ENCODE measurements at regions not wholly inside any gene's neighbourhood (a gene's known extent, or its start where the extent isn't known, plus 50 kb on each side); places are given as distances from the start of the nearest gene placed in this dataset.

DNA sequence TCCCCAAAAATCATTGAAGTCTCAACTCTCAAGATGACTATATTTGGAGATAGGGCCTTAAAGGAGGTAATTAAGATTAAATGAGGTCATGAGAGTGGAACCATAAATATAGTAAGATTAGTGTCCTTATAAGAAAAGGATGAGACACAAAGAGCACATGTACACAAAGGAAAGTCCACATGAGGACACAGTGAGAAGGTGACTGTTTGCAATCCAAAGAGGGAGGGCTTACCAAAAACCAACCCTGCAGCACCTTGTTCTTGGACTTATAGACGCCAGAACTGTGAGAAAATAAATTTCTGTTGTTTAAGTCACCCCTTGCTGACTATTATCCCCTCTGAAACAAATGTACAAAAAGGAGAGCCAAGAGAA, 150.4 kb upstream of the SMLR1 start:
- Histone ChIP-seq H3K36me3 (ENCODE audit: insufficient read depth, low read length) (no peaks in the 10 kb centered on the region), H3K27me3 (ENCODE audit: insufficient read depth, low read length, poor library complexity) (no peaks in the 10 kb centered on the region), H3K4me2 (ENCODE audit: insufficient read depth, low read length) (no peak overlapping the region), H3K9ac (ENCODE audit: low read depth, low read length) (no peak overlapping the region), H3K9me3 (ENCODE audit: insufficient read depth, low read length, severe bottlenecking) (peaks cover 8% of the 10 kb centered on the region), H3K27ac (ENCODE audit: low read length) (no peak overlapping the region), H3K79me2 (ENCODE audit: insufficient read depth, low read length) (no peaks in the 10 kb centered on the region), H2AFZ (ENCODE audit: low read depth, low read length) (no peak overlapping the region), H4K20me1 (ENCODE audit: insufficient read depth, low read length) (no peaks in the 10 kb centered on the region), H3K4me3 (ENCODE audit: low read depth in 1 of 2, low read length in 2 of 2) (no peak overlapping the region), H3K4me1 (ENCODE audit: insufficient read depth, low read length) (no peaks in the 10 kb centered on the region)
- ATAC-seq (ENCODE audit: insufficient read depth, low read depth) (no peak), DNase-seq (no peak)
- no peak for TF ChIP-seq EZH2 (IDR thresholded peaks at IDR 0.05; ENCODE audit: borderline replicate concordance, low read depth, low read length, severe bottlenecking)
- TF ChIP-seq, protein P1, sequence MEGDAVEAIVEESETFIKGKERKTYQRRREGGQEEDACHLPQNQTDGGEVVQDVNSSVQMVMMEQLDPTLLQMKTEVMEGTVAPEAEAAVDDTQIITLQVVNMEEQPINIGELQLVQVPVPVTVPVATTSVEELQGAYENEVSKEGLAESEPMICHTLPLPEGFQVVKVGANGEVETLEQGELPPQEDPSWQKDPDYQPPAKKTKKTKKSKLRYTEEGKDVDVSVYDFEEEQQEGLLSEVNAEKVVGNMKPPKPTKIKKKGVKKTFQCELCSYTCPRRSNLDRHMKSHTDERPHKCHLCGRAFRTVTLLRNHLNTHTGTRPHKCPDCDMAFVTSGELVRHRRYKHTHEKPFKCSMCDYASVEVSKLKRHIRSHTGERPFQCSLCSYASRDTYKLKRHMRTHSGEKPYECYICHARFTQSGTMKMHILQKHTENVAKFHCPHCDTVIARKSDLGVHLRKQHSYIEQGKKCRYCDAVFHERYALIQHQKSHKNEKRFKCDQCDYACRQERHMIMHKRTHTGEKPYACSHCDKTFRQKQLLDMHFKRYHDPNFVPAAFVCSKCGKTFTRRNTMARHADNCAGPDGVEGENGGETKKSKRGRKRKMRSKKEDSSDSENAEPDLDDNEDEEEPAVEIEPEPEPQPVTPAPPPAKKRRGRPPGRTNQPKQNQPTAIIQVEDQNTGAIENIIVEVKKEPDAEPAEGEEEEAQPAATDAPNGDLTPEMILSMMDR (IDR thresholded peaks at IDR 0.05; ENCODE audit: borderline replicate concordance, extremely low read depth, low read length, poor library complexity, severe bottlenecking), result no peak

DNA sequence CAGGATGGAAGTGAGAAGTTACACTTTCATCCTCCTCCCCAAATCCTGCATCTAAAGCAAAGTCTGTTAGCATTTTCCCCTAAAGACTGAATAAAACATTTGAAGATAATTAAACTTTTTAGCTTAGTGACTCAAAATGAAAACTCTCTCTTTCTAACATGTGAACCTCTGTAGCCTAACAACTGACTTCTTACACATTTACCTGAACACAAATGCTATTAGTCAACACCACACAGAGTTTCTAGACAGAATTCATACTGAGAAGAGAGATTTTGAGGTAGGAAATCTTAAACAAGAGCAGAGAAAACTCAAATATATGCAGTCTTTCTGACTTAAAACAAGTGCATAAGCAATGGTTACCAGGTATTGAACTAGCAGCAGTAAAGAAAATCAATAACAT, 149.9 kb upstream of the SMLR1 start:
- Histone ChIP-seq H3K27me3 (ENCODE audit: insufficient read depth, low read length, poor library complexity) (no peaks in the 10 kb centered on the region), H4K20me1 (ENCODE audit: insufficient read depth, low read length) (no peaks in the 10 kb centered on the region), H3K36me3 (ENCODE audit: insufficient read depth, low read length) (no peaks in the 10 kb centered on the region), H3K4me3 (ENCODE audit: low read depth in 1 of 2, low read length in 2 of 2) (no peak overlapping the region), H3K4me2 (ENCODE audit: insufficient read depth, low read length) (no peak overlapping the region), H3K4me1 (ENCODE audit: insufficient read depth, low read length) (no peaks in the 10 kb centered on the region), H3K27ac (ENCODE audit: low read length) (no peak overlapping the region), H3K9me3 (ENCODE audit: insufficient read depth, low read length, severe bottlenecking) (peaks cover 8% of the 10 kb centered on the region), H3K9ac (ENCODE audit: low read depth, low read length) (no peak overlapping the region), H2AFZ (ENCODE audit: low read depth, low read length) (no peak overlapping the region), H3K79me2 (ENCODE audit: insufficient read depth, low read length) (no peaks in the 10 kb centered on the region)
- no peak for TF ChIP-seq EZH2 (IDR thresholded peaks at IDR 0.05; ENCODE audit: borderline replicate concordance, low read depth, low read length, severe bottlenecking)
- TF ChIP-seq, protein P1 (IDR thresholded peaks at IDR 0.05; ENCODE audit: borderline replicate concordance, extremely low read depth, low read length, poor library complexity, severe bottlenecking), result no peak
- no peak for DNase-seq
- no peak for ATAC-seq (ENCODE audit: insufficient read depth, low read depth)

DNA sequence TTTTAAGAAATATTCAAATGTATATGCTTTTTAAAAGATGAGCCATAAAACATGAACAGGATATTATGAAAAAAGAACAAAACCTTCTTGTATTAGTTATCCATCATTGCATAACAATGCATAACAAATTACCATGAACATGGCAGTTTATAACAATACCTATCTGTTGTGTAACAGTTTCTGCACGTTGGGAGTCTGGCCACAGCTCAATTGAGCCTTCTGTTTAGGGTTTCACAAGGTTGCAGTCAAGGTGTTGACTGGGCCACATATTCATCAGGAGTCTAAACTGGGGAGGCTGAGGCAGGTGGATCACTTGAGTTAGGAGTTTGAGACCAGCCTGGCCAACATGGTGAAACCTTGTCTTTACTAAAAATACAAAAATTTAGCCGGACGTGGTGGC, 149.4 kb upstream of the SMLR1 start:
- Histone ChIP-seq H3K4me3 (ENCODE audit: low read depth in 1 of 2, low read length in 2 of 2) (no peak overlapping the region), H4K20me1 (ENCODE audit: insufficient read depth, low read length) (no peaks in the 10 kb centered on the region), H3K4me1 (ENCODE audit: insufficient read depth, low read length) (no peaks in the 10 kb centered on the region), H3K27ac (ENCODE audit: low read length) (no peak overlapping the region), H3K27me3 (ENCODE audit: insufficient read depth, low read length, poor library complexity) (no peaks in the 10 kb centered on the region), H3K79me2 (ENCODE audit: insufficient read depth, low read length) (no peaks in the 10 kb centered on the region), H3K4me2 (ENCODE audit: insufficient read depth, low read length) (no peak overlapping the region), H3K9ac (ENCODE audit: low read depth, low read length) (no peak overlapping the region), H3K36me3 (ENCODE audit: insufficient read depth, low read length) (no peaks in the 10 kb centered on the region), H3K9me3 (ENCODE audit: insufficient read depth, low read length, severe bottlenecking) (peaks cover 8% of the 10 kb centered on the region), H2AFZ (ENCODE audit: low read depth, low read length) (no peak overlapping the region)
- DNase-seq (no peak), ATAC-seq (ENCODE audit: insufficient read depth, low read depth) (no peak)
- TF ChIP-seq, protein P1 (IDR thresholded peaks at IDR 0.05; ENCODE audit: borderline replicate concordance, extremely low read depth, low read length, poor library complexity, severe bottlenecking), result no peak
- no peak for TF ChIP-seq EZH2 (IDR thresholded peaks at IDR 0.05; ENCODE audit: borderline replicate concordance, low read depth, low read length, severe bottlenecking)

DNA sequence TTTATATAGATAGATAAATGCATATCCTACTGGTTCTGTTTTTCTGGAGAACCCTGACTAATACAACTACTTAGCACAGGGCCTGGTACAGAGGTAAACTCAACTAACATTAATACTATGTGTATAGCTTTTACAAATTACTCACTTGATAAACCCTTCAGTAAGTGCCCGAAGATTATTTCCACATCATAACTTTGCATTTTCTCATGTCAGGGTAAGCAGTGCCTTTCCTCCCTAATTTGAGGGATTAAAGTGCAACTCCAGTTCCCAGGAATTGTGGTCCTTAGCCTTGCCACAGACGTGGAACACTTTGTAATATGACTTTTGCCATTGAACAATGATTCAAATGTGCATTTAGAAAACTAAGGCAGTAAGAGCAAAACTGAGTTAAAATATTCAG, 147.5 kb upstream of the SMLR1 start:
- H3K36me3 ChIP-seq (ENCODE audit: insufficient read depth, low read length), result no peaks in the 10 kb centered on the region
- TF ChIP-seq EZH2 (IDR thresholded peaks at IDR 0.05; ENCODE audit: borderline replicate concordance, low read depth, low read length, severe bottlenecking), result no peak
- TF ChIP-seq, protein P1 (IDR thresholded peaks at IDR 0.05; ENCODE audit: borderline replicate concordance, extremely low read depth, low read length, poor library complexity, severe bottlenecking), result no peak
- H3K79me2 ChIP-seq (ENCODE audit: insufficient read depth, low read length), result no peaks in the 10 kb centered on the region
- peaks cover 8% of the 10 kb centered on the region for H3K9me3 ChIP-seq (ENCODE audit: insufficient read depth, low read length, severe bottlenecking)
- H3K27me3 ChIP-seq (ENCODE audit: insufficient read depth, low read length, poor library complexity), result no peaks in the 10 kb centered on the region
- DNase-seq, result no peak
- H3K9ac ChIP-seq (ENCODE audit: low read depth, low read length), result no peak overlapping the region
- ATAC-seq (ENCODE audit: insufficient read depth, low read depth), result no peak
- H2AFZ ChIP-seq (ENCODE audit: low read depth, low read length), result no peak overlapping the region
- no peaks in the 10 kb centered on the region for H3K4me1 ChIP-seq (ENCODE audit: insufficient read depth, low read length)
- H3K4me2 ChIP-seq (ENCODE audit: insufficient read depth, low read length), result no peak overlapping the region
- H4K20me1 ChIP-seq (ENCODE audit: insufficient read depth, low read length), result no peaks in the 10 kb centered on the region
- no peak overlapping the region for H3K4me3 ChIP-seq (ENCODE audit: low read depth in 1 of 2, low read length in 2 of 2)
- no peak overlapping the region for H3K27ac ChIP-seq (ENCODE audit: low read length)
